Thymus (tissue), 11 donors: ENCODE measurements at regions not wholly inside any gene's neighbourhood (a gene's known extent, or its start where the extent isn't known, plus 50 kb on each side); places are given as distances from the start of the nearest gene placed in this dataset.
"Not testable (repeated sequence)": the region's sequence is repeated elsewhere in the genome, so short reads cannot be mapped to it uniquely, and the experiment has no call there.

Experiments used
- DNase-seq, 9 donors: peaks; one replicate each; pipeline ENCODE4 v3.0.0-alpha.2; 2013; ENCODE audit warnings: low spot score in 9 of 9, low read depth in 6 of 9, missing footprints in 1 of 9
- H3K27ac ChIP-seq, 2 donors: one replicate each; pipeline ENCODE4 v1.5.1; 2013; ENCODE audit warnings: control low read depth in 1 of 2, low read depth in 1 of 2, low read length in 1 of 2, mild to moderate bottlenecking in 1 of 2, moderate library complexity in 1 of 2
- H3K27me3 ChIP-seq, 2 donors: one replicate each; pipeline ENCODE4 v1.5.1; 2013; ENCODE audit warnings: low read length in 1 of 2; ENCODE audit not compliant: control insufficient read depth in 2 of 2, insufficient read depth in 1 of 2
- H3K36me3 ChIP-seq, 2 donors: one replicate each; pipeline ENCODE4 v1.5.1; 2013; ENCODE audit warnings: low read length in 1 of 2, mild to moderate bottlenecking in 1 of 2, moderate library complexity in 1 of 2; ENCODE audit not compliant: control insufficient read depth in 2 of 2, insufficient read depth in 2 of 2
- H3K4me1 ChIP-seq, 2 donors: one replicate each; pipeline ENCODE4 v1.5.1; 2013; ENCODE audit warnings: low read length in 2 of 2; ENCODE audit not compliant: control insufficient read depth in 2 of 2, insufficient read depth in 2 of 2
- H3K4me3 ChIP-seq, 2 donors: one replicate each; pipeline ENCODE4 v1.5.1; 2013; ENCODE audit warnings: low read length in 2 of 2, control low read depth in 1 of 2, mild to moderate bottlenecking in 1 of 2
- H3K9me3 ChIP-seq, 2 donors: one replicate each; pipeline ENCODE4 v1.5.1; 2013; ENCODE audit warnings: low read length in 1 of 2, mild to moderate bottlenecking in 1 of 2; ENCODE audit not compliant: control insufficient read depth in 2 of 2, insufficient read depth in 1 of 2
- WGBS: extraction: QIAGEN DNeasy Blood & Tissue Kit; methylation state at CpG from one replicate; pipeline ENCODE4 v1.1.7; 2013; 5-methylcytosine and 5-hydroxymethylcytosine counted together
- donor health status: healthy.

DNA sequence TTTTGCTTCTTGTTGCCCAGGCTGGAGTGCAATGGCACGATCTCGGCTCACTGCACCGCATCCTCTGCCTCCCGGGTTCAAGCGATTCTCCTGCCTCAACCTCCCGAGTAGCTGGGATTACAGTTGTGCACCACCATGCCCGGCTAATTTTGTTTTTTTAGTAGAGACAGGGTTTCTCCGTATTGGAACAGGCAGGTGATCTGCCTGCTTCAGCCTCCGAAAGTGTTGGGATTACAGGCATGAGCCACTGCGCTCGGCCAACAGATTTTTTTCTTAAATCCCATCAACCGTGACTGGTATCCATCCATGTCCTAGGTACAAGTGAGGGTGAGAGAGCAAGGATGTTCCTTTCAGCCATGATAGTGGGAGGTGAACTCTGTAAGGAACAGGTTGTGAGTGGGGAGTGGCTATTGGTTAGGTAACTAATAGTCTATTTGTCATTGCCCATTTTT lies 103.8 kb upstream of the TPTE start:
- not testable (repeated sequence) for H3K36me3 ChIP-seq, DNase-seq, H3K4me3 ChIP-seq, H3K27me3 ChIP-seq, H3K27ac ChIP-seq, H3K4me1 ChIP-seq
- peaks cover 34 to 47% of the 10 kb centered on the region in 2 donors for H3K9me3 ChIP-seq
- 82% methylated on average over 12 of the region's 12 CpGs for WGBS

DNA sequence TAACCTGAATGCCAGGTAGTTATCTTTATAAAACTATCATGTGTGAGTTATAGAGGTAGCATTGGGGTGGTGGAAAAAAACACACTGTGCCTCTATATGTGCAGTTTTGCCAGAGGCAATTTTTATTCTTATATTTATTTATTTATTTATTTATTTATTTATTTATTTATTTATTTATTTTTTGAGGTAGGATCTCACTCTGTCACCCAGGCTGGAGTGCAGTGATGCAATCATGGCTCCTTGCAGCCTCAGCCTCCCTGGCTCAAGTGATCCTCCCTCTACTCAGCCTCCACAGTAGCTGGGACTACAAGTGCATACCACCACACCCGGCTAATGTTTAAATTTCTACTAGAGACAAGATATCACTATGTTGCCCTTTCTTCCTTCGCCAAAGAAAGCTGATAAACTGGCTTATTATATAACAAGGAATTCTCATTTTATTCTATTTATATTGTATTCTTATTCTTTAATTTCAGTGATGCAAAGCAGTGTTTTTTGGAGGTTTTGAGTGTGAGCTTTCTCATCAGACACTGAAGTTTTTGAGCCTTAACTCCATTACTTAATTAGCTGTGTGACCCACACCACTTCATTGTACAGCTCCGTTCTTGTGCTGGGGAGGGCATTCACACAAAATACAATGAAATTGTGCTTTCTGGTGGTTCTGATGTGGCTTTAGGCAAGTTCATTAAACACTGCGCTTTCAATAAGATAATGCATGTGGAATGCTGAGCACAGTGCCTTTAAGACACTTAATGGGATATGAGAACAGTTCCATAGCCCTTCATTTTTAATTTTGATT lies 102.9 kb upstream of the TPTE start:
- H3K4me3 ChIP-seq, H3K27ac ChIP-seq, H3K4me1 ChIP-seq, DNase-seq, H3K36me3 ChIP-seq, H3K27me3 ChIP-seq: not testable (repeated sequence)
- WGBS, result 61% methylated on average over 4 of the region's 4 CpGs
- H3K9me3 ChIP-seq, result peaks cover 30 to 41% of the 10 kb centered on the region in 2 donors

DNA sequence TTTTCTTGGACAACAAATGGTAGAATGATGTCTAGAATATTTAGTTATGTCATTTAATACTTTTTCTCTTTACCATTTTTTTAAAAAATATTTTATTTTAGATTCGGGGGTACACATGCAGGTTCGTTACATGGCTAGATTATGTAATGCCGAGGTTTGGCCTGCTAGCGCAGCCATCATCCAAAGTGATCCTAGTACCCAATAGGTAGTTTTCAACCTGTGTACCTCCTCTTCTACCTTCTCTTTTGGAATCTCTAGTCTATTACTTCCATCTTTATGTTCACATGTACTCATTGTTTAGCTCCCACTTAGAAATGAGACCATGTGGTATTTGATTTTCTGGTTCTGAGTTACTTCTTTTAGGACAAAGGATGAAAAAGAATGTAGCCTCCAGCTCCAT lies 100.2 kb upstream of the TPTE start:
- peaks cover 21 to 27% of the 10 kb centered on the region in 2 donors for H3K9me3 ChIP-seq
- 73% methylated on average over 4 of the region's 4 CpGs for WGBS
- not testable (repeated sequence) for H3K27ac ChIP-seq, H3K4me3 ChIP-seq, H3K4me1 ChIP-seq, H3K27me3 ChIP-seq, H3K36me3 ChIP-seq, DNase-seq

DNA sequence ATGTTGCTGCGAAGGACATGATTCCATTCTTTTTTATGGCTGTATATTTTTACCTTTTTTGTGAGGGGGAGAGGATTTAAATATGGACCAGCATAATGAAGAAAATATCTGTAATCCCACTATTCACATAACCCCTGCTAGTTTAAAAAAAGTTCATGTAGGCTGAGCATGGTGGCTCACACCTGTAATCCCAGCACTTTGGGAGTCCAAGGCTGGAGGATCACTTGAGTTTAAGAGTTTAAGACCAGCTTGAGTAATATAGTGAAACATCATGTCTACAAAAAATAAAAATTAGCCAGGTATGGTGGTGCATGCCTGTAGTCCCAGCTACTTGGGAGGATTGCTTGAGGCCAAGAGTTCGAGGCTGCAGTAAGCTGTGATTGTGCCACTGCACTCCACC lies 99.8 kb upstream of the TPTE start:
- 59% methylated on average over 2 of the region's 2 CpGs for WGBS
- not testable (repeated sequence) for H3K4me3 ChIP-seq, H3K27me3 ChIP-seq, H3K36me3 ChIP-seq, H3K4me1 ChIP-seq, H3K27ac ChIP-seq, DNase-seq
- H3K9me3 ChIP-seq, result peaks cover 22 to 27% of the 10 kb centered on the region in 2 donors

DNA sequence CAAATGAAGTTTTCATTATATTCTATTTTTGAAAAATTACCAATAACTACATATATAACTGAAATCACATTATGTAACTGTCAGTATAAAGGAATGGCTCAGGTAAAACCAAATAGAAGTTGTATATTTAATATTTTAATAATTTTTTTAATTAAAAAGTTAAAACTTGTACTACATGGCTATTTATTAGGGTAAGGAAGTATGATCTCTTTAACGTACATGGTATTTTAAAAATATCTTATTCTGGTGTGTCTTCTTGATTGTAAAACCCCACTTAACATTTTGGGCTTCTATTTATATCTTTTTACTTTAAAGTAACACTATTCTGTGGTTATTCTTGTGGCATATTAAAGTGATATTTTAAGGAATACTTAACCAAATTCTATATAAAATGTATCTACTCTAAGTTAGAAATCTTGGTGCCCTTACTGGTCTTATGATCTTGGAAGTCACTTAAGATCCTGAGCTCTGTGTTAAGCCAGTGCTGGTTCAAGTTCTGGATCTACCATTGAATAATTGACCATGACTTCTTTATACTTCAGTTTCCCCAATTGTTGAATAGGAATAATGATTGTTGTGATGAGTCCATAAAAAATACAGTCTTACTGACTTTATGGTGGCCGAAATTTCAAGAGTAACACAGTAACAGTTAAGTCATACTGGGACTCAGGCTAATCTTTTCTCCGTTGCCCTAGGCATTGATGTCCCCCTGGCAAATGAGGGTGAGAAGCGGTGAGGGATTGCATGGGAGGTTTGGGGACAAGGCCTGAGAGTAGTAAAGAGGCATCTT lies 97.1 kb upstream of the TPTE start:
- not testable (repeated sequence) for H3K27me3 ChIP-seq, H3K27ac ChIP-seq, H3K4me1 ChIP-seq, H3K4me3 ChIP-seq, H3K36me3 ChIP-seq, DNase-seq
- 69% methylated on average over 4 of the region's 4 CpGs for WGBS
- peaks cover 18 to 37% of the 10 kb centered on the region in 2 donors for H3K9me3 ChIP-seq

DNA sequence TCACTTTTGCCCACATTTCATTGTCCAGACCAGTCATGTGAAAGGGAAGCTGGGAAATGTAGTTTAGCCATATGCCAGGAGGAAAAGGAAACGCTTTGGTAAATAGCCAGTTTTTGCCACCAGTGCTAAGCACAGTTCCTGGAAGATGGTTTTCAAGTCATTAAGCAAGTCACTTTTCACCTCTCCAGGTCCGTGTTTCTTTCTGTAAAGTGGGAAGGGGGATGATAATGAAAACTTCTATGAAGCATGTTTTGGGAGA lies 96.6 kb upstream of the TPTE start:
- H3K4me1 ChIP-seq, H3K27ac ChIP-seq, H3K27me3 ChIP-seq, DNase-seq, H3K4me3 ChIP-seq, H3K36me3 ChIP-seq: not testable (repeated sequence)
- 42% methylated on average over 1 of the region's 2 CpGs for WGBS
- peaks cover 17 to 32% of the 10 kb centered on the region in 2 donors for H3K9me3 ChIP-seq

DNA sequence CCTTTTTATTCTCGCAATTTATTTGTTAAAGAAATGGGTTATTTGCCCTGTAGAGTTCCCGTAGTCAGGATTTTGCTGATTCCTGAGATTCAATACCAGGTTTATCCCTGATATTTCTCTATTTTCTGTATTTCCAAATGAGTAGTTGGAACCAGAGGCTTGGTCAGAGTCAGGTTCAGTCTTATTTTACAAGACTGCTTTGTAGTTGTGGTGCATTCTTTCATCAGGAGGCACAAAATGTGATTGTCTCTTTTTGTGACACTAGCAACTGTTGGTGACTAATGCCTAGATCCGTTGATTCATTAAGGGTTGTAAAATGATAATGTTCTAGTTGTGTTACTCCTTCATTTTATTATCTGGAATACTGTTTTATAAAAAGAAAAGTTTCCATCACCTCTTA lies 95.5 kb upstream of the TPTE start:
- DNase-seq, result no peak
- Histone ChIP-seq H3K4me3 (no peak overlapping the region), H3K9me3 (peaks cover 17 to 25% of the 10 kb centered on the region in 2 donors), H3K27ac (no peak overlapping the region), H3K36me3 (no peaks in the 10 kb centered on the region), H3K4me1 (no peaks in the 10 kb centered on the region), H3K27me3 (no peaks in the 10 kb centered on the region)
- 76% methylated on average over 3 of the region's 3 CpGs for WGBS

DNA sequence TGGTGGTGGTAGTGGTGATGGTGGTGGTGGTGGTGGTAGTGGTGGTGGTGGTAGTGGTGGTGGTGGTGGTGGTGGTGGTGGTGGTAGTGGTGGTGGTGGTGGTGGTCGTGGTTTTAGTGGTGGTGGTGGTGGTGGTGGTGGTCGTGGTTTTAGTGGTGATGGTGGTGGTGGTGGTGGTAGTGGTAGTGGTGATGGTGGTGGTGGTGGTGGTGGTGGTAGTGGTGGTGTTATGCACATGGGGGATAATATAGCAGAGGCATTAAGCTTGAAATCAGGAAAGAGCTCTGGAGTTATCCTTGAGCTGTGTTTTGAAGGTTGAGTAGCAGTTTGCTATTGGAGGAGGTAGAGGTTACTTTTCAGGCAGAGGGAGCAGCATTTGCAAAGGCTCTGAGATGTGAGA lies 94.6 kb upstream of the TPTE start:
- peaks cover 24 to 31% of the 10 kb centered on the region in 2 donors for H3K9me3 ChIP-seq
- not testable (repeated sequence) for H3K27me3 ChIP-seq, DNase-seq, H3K4me1 ChIP-seq, H3K27ac ChIP-seq, H3K4me3 ChIP-seq, H3K36me3 ChIP-seq
- 60% methylated on average over 2 of the region's 2 CpGs for whole genome bisulfite sequencing

DNA sequence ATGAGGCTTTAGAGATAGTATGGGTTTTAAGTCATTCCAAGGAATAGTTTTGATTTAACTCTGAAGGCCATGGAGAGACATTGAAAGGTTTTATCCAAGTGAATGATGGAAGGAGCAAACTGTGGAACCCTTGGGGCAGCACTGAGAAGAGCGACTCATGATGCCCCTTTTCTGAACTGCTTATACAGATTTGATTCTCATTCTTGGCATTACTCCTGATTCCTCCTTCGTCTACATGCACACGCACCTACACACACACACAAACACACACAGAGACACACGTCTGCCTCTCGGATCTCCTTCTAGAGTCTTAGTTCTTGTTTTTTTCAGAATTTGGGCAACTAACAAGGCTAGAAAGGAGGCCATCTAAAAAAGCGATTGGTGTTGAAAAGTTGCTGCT lies 94.1 kb upstream of the TPTE start:
- H3K36me3 ChIP-seq, H3K27me3 ChIP-seq, DNase-seq, H3K4me1 ChIP-seq, H3K27ac ChIP-seq, H3K4me3 ChIP-seq: not testable (repeated sequence)
- 71% methylated on average over 6 of the region's 6 CpGs for whole genome bisulfite sequencing
- H3K9me3 ChIP-seq, result peaks cover 26 to 32% of the 10 kb centered on the region in 2 donors
